ENCODE measurements at regions not wholly inside any gene's neighbourhood (a gene's known extent, or its start where the extent isn't known, plus 50 kb on each side); places are given as distances from the start of the nearest gene placed in this dataset.
"Not testable (repeated sequence)": the region's sequence is repeated elsewhere in the genome, so short reads cannot be mapped to it uniquely, and the experiment has no call there.

GRCh38 chr6:119405114-119405513 lies 55.6 kb upstream of the MAN1A1 start:
- H3K4me3 Mint-ChIP-seq; H3K4me1 Mint-ChIP-seq (ENCODE audit: low read depth); H3K36me3 Mint-ChIP-seq (ENCODE audit: low read depth); H3K27me3 Mint-ChIP-seq; H3K27ac Mint-ChIP-seq; DNase-seq: not testable (repeated sequence)
- H3K9me3 Mint-ChIP-seq = peaks cover 21% of the 10 kb centered on the region
